Glutamatergic neuron (in vitro differentiated cells): ENCODE measurements at regions not wholly inside any gene's neighbourhood (a gene's known extent, or its start where the extent isn't known, plus 50 kb on each side); places are given as distances from the start of the nearest gene placed in this dataset.

Source experiments
- DNase-seq: peaks from one replicate; pipeline ENCODE4 v3.0.0; 2022
- H3K27ac Mint-ChIP-seq: one replicate; pipeline ENCODE4 v1.8.0; 2020; ENCODE audit warnings: mild to moderate bottlenecking, mixed read lengths, inconsistent platforms; ENCODE audit not compliant: unreplicated experiment
- H3K27me3 Mint-ChIP-seq: one replicate; pipeline ENCODE4 v1.8.0; 2020; ENCODE audit warnings: mild to moderate bottlenecking, moderate library complexity, mixed read lengths, inconsistent platforms; ENCODE audit not compliant: unreplicated experiment
- H3K36me3 Mint-ChIP-seq: one replicate; pipeline ENCODE4 v1.8.0; 2020; ENCODE audit warnings: mild to moderate bottlenecking, mixed read lengths, inconsistent platforms; ENCODE audit not compliant: unreplicated experiment
- H3K4me1 Mint-ChIP-seq: one replicate; pipeline ENCODE4 v1.8.0; 2020; ENCODE audit warnings: mild to moderate bottlenecking, low read depth, mixed read lengths, inconsistent platforms; ENCODE audit not compliant: unreplicated experiment
- H3K4me3 Mint-ChIP-seq: one replicate; pipeline ENCODE4 v1.8.0; 2020; ENCODE audit warnings: mild to moderate bottlenecking, mixed read lengths, inconsistent platforms; ENCODE audit not compliant: unreplicated experiment
- H3K9me3 Mint-ChIP-seq: one replicate; pipeline ENCODE4 v1.8.0; 2020; ENCODE audit warnings: mild to moderate bottlenecking, moderate library complexity, mixed read lengths, inconsistent platforms; ENCODE audit not compliant: unreplicated experiment
- TF ChIP-seq, protein P1 (sequence below): fragments of 200-600 bp; sonication (generic); IDR thresholded peaks from one replicate; pipeline ENCODE4 v1.5.0; 2021; ENCODE audit not compliant: partially characterized antibody, unreplicated experiment

GRCh38 chr9:108056084-108056804, 566.7 kb upstream of the KLF4 start:
- Mint-ChIP-seq H3K27me3 (peaks cover 3% of the 10 kb centered on the region), H3K36me3 (no peaks in the 10 kb centered on the region), H3K27ac (no peak overlapping the region), H3K4me1 (peaks cover 21% of the 10 kb centered on the region), H3K4me3 (no peak overlapping the region), H3K9me3 (peaks cover 4% of the 10 kb centered on the region)
- TF ChIP-seq, protein P1, sequence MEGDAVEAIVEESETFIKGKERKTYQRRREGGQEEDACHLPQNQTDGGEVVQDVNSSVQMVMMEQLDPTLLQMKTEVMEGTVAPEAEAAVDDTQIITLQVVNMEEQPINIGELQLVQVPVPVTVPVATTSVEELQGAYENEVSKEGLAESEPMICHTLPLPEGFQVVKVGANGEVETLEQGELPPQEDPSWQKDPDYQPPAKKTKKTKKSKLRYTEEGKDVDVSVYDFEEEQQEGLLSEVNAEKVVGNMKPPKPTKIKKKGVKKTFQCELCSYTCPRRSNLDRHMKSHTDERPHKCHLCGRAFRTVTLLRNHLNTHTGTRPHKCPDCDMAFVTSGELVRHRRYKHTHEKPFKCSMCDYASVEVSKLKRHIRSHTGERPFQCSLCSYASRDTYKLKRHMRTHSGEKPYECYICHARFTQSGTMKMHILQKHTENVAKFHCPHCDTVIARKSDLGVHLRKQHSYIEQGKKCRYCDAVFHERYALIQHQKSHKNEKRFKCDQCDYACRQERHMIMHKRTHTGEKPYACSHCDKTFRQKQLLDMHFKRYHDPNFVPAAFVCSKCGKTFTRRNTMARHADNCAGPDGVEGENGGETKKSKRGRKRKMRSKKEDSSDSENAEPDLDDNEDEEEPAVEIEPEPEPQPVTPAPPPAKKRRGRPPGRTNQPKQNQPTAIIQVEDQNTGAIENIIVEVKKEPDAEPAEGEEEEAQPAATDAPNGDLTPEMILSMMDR: no peak
- DNase-seq: no peak

- Mint-ChIP-seq H3K4me1 (peaks cover 21% of the 10 kb centered on the region), H3K9me3 (peaks cover 4% of the 10 kb centered on the region)
These were observed 564.6 kb upstream of the KLF4 start for GRCh38 chr9:108054131-108054630.

GRCh38 chr9:108053555-108054061, 564.0 kb upstream of the KLF4 start:
- Mint-ChIP-seq H3K36me3 (no peaks in the 10 kb centered on the region), H3K27ac (no peak overlapping the region), H3K4me1 (peaks cover 21% of the 10 kb centered on the region), H3K27me3 (peaks cover 3% of the 10 kb centered on the region), H3K9me3 (peaks cover 4% of the 10 kb centered on the region), H3K4me3 (peak overlapping the region; percentile 69)
- peak; percentile 18 for DNase-seq
- TF ChIP-seq, protein P1: no peak

More at GRCh38 chr9:108054131-108054630, 564.6 kb upstream of the KLF4 start:
- H3K4me3 Mint-ChIP-seq: peak overlapping the region; percentile 69
- H3K36me3 Mint-ChIP-seq: no peaks in the 10 kb centered on the region
- peaks cover 3% of the 10 kb centered on the region for H3K27me3 Mint-ChIP-seq
- DNase-seq: no peak
- no peak overlapping the region for H3K27ac Mint-ChIP-seq
- TF ChIP-seq, protein P1: no peak

DNA sequence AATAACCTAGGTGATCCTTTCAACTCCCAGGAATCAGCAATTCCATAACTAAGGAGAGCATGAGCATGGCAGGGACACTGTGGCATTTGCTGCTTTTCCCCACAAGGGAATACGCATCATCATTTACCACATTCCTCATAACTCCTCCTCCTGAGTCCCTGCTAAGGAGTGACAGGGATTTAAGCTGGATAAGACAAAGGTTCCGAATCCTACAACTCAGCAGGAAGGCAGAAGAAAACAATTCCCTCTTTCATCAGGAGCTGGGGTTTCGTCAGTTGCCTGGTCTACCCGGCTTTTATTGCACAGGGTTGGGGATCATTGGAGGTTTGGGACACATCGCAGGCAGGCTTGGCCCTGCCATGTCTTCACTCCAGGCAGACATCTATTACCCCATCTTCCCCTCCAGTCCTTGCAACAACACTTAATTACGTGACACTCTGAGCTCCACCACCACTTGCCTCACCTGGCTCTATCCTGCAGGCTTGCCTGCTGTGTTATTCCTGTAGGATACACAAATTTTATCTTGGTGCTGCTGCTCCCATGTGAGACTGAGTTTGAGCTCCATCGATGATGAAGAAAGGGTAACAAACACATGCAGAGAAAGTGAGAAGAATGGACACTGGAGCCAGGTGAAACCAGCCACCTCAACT, 563.0 kb upstream of the KLF4 start:
- TF ChIP-seq, protein P1: no peak
- Mint-ChIP-seq H3K27ac (no peak overlapping the region), H3K4me3 (no peak overlapping the region), H3K36me3 (peaks cover 5% of the 10 kb centered on the region), H3K27me3 (peaks cover 3% of the 10 kb centered on the region), H3K9me3 (peaks cover 4% of the 10 kb centered on the region), H3K4me1 (peaks cover 21% of the 10 kb centered on the region)
- no peak for DNase-seq

DNA sequence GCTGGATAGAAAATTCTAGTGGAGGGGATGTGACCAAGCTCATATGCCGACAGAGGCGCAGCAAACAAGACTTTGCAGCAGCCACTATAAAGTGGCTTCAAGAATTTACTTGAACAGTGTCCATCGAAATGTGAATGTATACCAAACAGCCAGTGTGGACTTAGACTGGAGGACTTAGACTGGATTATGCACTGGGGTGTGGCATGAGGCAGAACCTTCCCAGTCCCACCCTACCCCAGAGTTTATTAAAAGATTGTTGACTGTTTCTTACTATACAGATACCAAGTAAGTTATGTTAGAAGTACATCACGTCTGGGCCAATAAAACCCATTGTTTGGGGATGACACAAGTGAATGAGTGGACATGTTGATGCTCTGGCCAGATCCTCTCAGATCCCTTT, 561.3 kb upstream of the KLF4 start:
- peaks cover 3% of the 10 kb centered on the region for H3K27me3 Mint-ChIP-seq
- peaks cover 4% of the 10 kb centered on the region for H3K9me3 Mint-ChIP-seq
- peaks cover 21% of the 10 kb centered on the region for H3K4me1 Mint-ChIP-seq
- no peak overlapping the region for H3K4me3 Mint-ChIP-seq
- TF ChIP-seq, protein P1: no peak
- peaks cover 5% of the 10 kb centered on the region for H3K36me3 Mint-ChIP-seq
- no peak overlapping the region for H3K27ac Mint-ChIP-seq
- DNase-seq: no peak
